ENCODE measurements at regions not wholly inside any gene's neighbourhood (a gene's known extent, or its start where the extent isn't known, plus 50 kb on each side); places are given as distances from the start of the nearest gene placed in this dataset.
A peak's percentile ranks its signal among the peaks of the same experiment; 100 is the strongest.
"Not testable (repeated sequence)": the region's sequence is repeated elsewhere in the genome, so short reads cannot be mapped to it uniquely, and the experiment has no call there.

- not testable (repeated sequence) for DNase-seq
Observed at GRCh38 chr7:69499-70123, 122.8 kb upstream of the FAM20C start.

- DNase-seq: not testable (repeated sequence)
Observed at GRCh38 chr7:70207-70606, 122.2 kb upstream of the FAM20C start.

GRCh38 chr7:70989-71388, 121.4 kb upstream of the FAM20C start:
- not testable (repeated sequence) for DNase-seq

GRCh38 chr7:72266-73057, 119.9 kb upstream of the FAM20C start:
- not testable (repeated sequence) for DNase-seq

- DNase-seq: not testable (repeated sequence)
Observed at GRCh38 chr7:73058-73331, 119.4 kb upstream of the FAM20C start.

- DNase-seq: not testable (repeated sequence)
Observed at GRCh38 chr7:74008-74540, 118.3 kb upstream of the FAM20C start.

- not testable (repeated sequence) for DNase-seq
Observed at GRCh38 chr7:75511-75910, 116.9 kb upstream of the FAM20C start.

GRCh38 chr7:76202-76601, 116.2 kb upstream of the FAM20C start:
- not testable (repeated sequence) for DNase-seq

GRCh38 chr7:76829-77395, 115.5 kb upstream of the FAM20C start:
- DNase-seq: not testable (repeated sequence)

- not testable (repeated sequence) for DNase-seq
Observed at GRCh38 chr7:78862-79261, 113.5 kb upstream of the FAM20C start.

- DNase-seq: not testable (repeated sequence)
Observed at GRCh38 chr7:79400-80055, 112.8 kb upstream of the FAM20C start.

GRCh38 chr7:80259-81067, 111.9 kb upstream of the FAM20C start:
- no peak for DNase-seq

- no peak for DNase-seq
Observed at GRCh38 chr7:81068-81925, 111.1 kb upstream of the FAM20C start.

GRCh38 chr7:81926-82756, 110.2 kb upstream of the FAM20C start:
- DNase-seq: no peak

- no peak for DNase-seq
Observed at GRCh38 chr7:82757-83155, 109.6 kb upstream of the FAM20C start.

GRCh38 chr7:83441-83840, 108.9 kb upstream of the FAM20C start:
- no peak for DNase-seq

- no peak for DNase-seq
Observed at GRCh38 chr7:83861-84632, 108.3 kb upstream of the FAM20C start.

GRCh38 chr7:84633-85020, 107.7 kb upstream of the FAM20C start:
- no peak for DNase-seq

- peak; percentile 39 for DNase-seq
Observed at GRCh38 chr7:85074-85882, 107.1 kb upstream of the FAM20C start.

Data from DMS79 (cell line).